Ishikawa (cell line): ENCODE measurements at regions not wholly inside any gene's neighbourhood (a gene's known extent, or its start where the extent isn't known, plus 50 kb on each side); places are given as distances from the start of the nearest gene placed in this dataset.

Experiments
- CEBPB ChIP-seq: IDR thresholded peaks from 2 replicates; pipeline ENCODE4 v1.6.1; 2012
- CREB1 ChIP-seq: IDR thresholded peaks from 2 replicates; pipeline ENCODE4 v1.6.1; 2012; ENCODE audit warnings: low read depth
- EGR1 ChIP-seq: IDR thresholded peaks from 2 replicates; pipeline ENCODE4 v1.6.1; 2012
- EP300 ChIP-seq: IDR thresholded peaks from 2 replicates; pipeline ENCODE4 v1.6.1; 2012; ENCODE audit warnings: borderline replicate concordance
- FOXM1 ChIP-seq: IDR thresholded peaks from 2 replicates; pipeline ENCODE4 v1.6.1; 2012; ENCODE audit warnings: low read depth, borderline replicate concordance
- MAX ChIP-seq: IDR thresholded peaks from 2 replicates; pipeline ENCODE4 v1.6.1; 2012
- NFIC ChIP-seq: IDR thresholded peaks from 2 replicates; pipeline ENCODE4 v1.6.1; 2012
- RAD21 ChIP-seq: IDR thresholded peaks from 2 replicates; pipeline ENCODE4 v1.6.1; 2012; ENCODE audit warnings: low read depth
- REST ChIP-seq: IDR thresholded peaks from 2 replicates; pipeline ENCODE4 v1.6.1; 2012; ENCODE audit warnings: low read depth, mild to moderate bottlenecking
- TAF1 ChIP-seq: IDR thresholded peaks from 2 replicates; pipeline ENCODE4 v1.6.1; 2012; ENCODE audit warnings: low read depth, mild to moderate bottlenecking
- TCF12 ChIP-seq: IDR thresholded peaks from 2 replicates; pipeline ENCODE4 v1.6.1; 2012; ENCODE audit warnings: low read depth
- USF1 ChIP-seq: IDR thresholded peaks from 2 replicates; pipeline ENCODE4 v1.6.1; 2012

- TF ChIP-seq MAX, result no peak
- no peak for TF ChIP-seq EGR1
- no peak for TF ChIP-seq FOXM1
- TF ChIP-seq NFIC, result no peak
- 0 out of 2 replicates have a peak, but pooled peaks have one; percentile 23 for TF ChIP-seq CEBPB
- TF ChIP-seq TAF1, result no peak
- TF ChIP-seq CREB1, result no peak
- peak; percentile 32 for TF ChIP-seq RAD21
- TF ChIP-seq EP300, result no peak
- no peak for TF ChIP-seq REST
- TF ChIP-seq TCF12, result no peak
- TF ChIP-seq USF1, result no peak
Measured at GRCh38 chr4:180150818-180151217, 2092.4 kb upstream of the TENM3 start.
